CD4-positive, alpha-beta T cell treated with Interleukin-4 for 1 hour (primary cell): ENCODE measurements at regions not wholly inside any gene's neighbourhood (a gene's known extent, or its start where the extent isn't known, plus 50 kb on each side); places are given as distances from the start of the nearest gene placed in this dataset.

Source experiments
- DNase-seq, 2 donors: peaks; one replicate each; pipeline ENCODE4 v3.0.0-alpha.2; 2020 to 2022

DNA sequence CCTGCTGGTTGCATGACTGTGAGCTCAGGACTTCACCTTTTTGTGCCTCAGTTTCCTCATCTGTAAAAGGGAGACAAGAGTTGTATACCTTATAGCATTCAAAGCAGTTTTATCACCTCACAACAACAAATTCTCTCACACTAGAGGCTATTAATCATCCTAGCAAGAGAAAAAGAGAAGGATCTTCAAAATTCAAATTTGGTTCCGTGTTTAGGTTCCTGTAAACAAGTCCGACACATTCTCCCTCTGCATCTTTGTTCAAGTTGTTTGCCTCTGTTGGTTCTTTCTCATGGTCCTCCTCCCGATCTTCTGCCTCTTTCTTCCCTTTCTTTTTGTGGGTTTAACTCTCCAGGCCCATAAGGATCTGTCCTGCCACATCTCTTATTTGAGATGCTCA is 218.0 kb downstream of the PIK3R1 start:
- no peak for DNase-seq

GRCh38 chr5:68433923-68434879 is 218.6 kb downstream of the PIK3R1 start:
- peak; percentile 91 for DNase-seq

DNA sequence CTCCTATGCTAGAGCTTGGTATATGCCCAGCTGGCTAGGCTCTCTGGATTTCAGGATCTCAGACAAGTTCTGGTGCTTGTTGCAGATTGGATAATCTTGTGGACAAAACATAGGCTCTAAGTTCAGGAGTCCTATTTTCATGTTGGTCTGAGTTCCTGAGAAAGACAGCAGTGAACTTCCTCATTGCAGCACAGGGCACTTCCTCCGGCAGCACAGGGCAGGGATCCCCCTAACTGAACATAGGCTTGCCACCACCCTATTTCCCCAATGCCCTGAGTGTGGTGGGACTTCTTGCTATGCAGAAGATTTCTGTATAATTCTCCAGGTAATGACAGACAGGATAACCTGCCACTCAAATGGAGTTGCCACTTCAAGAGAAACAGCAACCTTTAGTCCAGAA is 220.1 kb downstream of the PIK3R1 start:
- peak; percentile 21 to 74 for DNase-seq

GRCh38 chr5:68436686-68437520 is 221.3 kb downstream of the PIK3R1 start:
- no peak for DNase-seq

- DNase-seq, result no peak
These were observed 223.3 kb downstream of the PIK3R1 start for GRCh38 chr5:68438876-68439275.

GRCh38 chr5:68440245-68440644 is 224.7 kb downstream of the PIK3R1 start:
- no peak for DNase-seq

- DNase-seq, result no peak
These were observed 225.1 kb downstream of the PIK3R1 start for GRCh38 chr5:68440651-68441050.

DNA sequence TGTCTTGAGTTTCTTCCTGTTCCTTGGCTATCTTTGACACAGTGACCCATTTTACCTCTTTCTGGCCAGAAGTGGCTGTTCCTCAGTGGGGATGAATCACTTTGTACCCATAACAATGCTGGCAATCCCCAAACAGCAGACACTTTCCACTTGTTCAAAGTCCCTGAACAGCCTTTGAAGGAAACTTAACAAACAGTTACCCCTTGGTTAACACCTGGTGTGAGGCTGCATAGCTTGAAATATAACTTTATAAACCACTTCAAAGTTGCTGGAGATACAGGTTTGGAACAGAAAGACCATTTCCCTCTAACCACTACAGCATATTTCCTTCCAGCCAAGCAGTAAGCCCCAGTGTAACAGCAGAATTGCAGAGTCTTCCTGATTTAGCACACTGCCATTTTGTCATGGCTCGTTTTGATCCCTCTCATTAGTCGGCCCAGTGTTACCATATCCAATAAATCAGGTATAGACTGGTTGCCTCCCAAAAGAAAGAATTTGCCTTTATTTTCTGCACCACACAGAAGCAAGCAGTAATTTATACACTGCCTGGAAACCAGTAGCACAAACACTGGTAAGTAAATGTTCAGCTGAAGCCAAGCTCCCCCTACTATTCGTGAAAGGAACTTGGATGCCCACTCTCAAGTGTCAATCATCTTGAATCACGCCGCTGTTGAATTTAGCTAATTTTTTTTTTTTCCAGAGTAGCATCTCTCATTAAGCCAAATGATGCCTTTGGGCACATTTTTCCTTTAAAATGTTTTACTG is 225.9 kb downstream of the PIK3R1 start:
- DNase-seq, result no peak

DNA sequence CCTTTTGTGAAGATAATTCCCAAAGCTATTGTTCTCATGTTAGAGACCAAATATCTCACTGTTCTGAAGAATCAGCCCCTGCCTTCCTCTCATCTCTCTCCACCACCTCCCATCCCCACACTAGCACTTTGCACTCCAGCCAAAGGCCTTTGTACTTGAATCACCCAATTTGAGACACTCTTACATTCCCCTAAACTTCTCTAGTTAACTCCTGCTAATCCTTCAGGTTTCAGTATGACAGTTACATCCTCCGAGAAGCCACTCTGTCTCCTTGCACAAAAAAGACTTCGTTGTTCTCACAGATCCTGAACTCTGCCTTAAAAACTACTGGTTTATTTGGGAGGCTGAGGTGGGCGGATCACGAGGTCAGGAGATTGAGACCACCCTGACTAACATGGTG is 227.5 kb downstream of the PIK3R1 start:
- no peak for DNase-seq

DNA sequence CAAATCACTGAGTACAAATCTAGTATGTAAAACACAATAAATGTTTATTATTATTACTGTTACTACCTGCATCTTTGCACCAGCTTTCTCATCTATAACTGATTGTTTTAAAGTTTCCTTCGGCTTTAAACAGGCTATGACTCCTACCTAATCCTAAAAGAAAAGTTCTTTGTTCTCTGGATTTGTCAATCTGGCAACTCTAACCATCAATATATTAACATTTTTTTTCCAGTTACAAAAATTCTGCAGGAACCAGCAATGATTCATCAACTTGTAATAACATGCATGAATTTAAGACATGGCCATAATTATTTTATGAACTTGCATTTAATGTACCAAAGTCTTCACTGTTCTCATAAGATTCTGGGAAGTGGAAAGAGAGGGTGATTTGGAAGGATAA is 228.5 kb downstream of the PIK3R1 start:
- no peak for DNase-seq

DNA sequence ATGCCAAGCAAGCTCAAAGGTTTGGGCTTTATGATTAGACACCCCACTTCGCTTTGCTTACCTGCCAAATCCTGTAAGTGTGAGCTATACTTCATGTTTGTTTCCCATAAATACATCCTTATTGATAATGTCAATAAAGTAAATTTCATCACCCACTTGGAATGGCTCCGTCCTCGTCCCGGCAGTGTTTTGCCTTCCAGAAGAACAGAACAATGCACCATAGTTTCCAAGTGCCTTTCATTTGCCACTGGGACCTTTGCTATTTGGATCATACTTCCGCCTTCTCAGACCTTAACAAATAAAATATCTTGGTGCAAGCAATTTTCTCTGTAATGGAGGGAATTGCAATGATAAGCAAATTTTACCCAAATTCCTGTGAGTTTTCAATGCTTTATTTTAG is 229.3 kb downstream of the PIK3R1 start:
- DNase-seq, result no peak

DNA sequence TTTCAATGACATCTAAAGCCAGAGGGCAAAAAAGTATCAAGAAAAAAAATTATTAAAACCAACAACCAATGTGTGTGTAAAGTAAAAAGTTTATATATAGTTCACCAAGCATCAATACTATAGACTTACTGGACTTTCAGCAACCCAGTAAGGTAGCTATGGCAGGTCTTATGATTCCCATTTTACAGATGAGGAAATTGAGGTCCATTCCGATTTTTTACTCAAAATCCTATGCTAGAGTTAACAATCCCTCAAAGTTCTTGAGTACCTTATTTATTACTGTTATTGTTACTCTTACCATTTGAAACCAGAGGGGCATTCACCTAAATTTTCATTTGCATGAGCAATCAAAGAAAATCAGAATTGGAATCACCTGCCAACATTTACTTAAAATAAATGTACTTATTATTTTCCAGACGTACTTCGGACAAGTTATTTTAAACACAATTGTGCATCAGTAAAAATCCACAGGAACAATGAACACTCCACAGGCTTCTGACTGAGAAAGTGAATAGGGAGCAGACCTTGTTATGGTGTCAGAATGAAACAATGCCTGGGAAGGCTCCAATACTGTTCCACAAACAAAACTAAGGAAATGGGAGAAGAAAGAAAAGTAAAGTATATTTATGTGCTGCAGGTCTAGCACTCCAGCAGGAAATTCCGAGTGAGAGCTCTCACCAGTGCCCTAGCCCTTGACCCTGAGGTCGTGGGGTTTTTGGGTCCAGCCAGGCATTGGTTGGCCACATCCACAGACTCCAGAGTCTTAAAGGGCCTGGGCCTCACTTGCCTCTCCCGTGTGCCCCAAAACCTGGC is 229.9 kb downstream of the PIK3R1 start:
- no peak for DNase-seq

- DNase-seq, result no peak
These were observed 230.5 kb downstream of the PIK3R1 start for GRCh38 chr5:68446070-68446357.

GRCh38 chr5:68446487-68446894 is 230.9 kb downstream of the PIK3R1 start:
- DNase-seq, result no peak

DNA sequence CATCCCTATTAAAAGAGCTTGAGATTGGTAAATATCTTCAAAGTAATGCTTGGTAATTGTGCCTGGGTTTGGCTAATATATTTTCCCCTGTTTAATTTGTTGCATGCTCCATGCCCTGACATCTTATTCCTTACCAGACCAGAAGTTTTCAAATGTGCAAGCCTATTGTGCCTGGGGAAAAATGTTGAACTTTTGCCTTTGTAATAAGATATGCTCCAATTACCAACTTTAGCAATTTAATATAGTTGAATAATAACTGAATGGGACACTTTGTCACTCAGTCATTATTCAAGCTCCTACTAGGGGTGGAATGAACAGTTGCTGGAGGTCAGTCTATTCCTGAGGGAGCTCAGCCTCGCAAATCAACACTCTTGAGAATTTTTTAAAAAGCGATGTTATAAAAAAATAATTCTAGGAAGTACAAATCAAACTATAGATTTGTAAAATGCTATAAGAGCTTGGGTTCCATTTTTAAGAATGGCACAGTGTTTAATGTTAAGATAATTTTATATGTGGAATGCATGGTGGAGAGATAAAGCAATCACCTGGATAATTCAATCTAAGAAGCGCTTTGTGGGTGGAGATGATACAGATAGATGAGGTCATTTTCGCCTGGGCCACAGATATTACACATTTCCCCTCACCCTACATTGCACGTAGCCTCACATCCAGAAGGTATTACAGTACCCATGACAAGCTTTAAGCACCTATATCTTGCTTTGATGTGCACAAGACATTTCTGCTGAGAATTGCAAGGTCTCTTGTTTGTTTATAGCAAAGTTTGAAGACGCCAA is 231.8 kb downstream of the PIK3R1 start:
- no peak for DNase-seq

- DNase-seq, result no peak
These were observed 233.8 kb downstream of the PIK3R1 start for GRCh38 chr5:68449380-68449779.

GRCh38 chr5:68450245-68450852 is 234.8 kb downstream of the PIK3R1 start:
- no peak for DNase-seq

DNA sequence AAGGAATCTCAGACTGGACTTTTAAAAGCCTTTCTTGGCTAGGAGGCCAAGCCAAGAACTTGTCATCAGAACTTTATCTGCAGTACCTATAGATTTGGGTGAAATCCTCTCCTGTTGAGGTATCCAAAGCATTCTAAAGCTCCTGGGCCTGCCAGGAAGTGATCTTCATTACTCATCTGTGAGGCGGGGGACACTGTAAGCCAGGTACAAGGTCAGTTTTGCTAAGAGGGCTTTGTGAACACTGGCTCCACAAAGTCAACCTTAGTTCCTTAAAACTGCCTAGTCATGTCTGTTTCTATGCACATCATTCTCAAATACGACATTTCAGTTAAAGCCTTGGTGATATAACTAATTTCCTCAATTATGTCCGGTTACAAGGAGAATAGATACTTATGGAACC is 236.7 kb downstream of the PIK3R1 start:
- no peak for DNase-seq

DNA sequence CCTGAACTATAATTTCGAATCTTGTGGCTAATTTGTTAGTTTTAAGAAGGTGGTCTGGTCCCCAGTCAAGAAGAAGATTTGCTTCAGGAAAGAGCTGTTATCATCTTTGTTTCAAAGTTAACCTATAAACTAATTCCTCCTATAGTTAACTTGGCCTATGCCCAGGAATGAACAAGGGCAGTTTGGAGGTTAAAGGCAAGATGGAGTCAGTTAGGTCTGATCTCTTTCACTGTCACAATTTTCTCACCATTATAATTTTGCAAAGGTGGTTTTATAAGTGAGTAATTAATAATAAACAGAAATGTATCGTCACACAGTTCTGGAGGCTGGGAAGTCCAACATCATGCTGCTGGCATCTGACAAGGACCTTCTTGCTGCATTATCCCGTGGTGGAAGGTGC is 238.6 kb downstream of the PIK3R1 start:
- no peak for DNase-seq

DNA sequence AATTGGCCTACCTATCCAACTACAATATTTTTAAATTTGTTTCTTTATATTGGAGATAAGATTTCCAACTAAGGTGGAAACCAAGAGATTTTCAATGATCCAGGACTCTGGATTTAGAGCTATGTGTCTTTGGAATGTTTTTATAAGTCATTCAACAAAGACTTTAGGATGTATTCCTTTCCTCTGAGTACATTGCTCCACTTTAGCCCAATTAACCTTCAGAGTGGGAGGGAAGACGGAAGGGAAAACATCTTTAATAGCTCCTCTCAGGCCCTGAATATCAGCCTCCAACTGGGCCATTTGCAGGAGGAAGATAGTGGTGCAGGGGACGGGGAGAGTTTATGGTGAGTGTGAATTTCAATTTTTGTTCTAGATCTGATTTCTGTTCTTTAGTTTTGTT is 239.2 kb downstream of the PIK3R1 start:
- DNase-seq, result no peak

DNA sequence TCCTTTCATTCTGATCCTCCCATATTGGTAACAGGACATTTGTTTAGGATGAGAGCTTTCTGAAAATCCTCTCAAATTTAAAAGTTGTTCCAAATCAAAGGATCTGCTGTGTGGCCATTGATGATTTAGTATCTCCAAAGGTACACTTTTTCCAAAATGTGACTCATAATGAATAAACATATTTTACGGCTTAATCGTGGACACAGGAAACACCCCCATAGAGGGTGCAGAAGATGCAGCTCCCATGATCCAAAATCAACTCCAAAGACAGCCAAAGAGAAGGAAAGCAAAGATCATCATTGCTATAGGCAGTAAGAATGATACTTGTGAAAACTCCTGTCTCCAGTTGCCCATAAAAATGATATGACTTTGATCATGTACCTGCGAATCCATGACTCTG is 239.7 kb downstream of the PIK3R1 start:
- no peak for DNase-seq
